ENCODE measurements at regions not wholly inside any gene's neighbourhood (a gene's known extent, or its start where the extent isn't known, plus 50 kb on each side); places are given as distances from the start of the nearest gene placed in this dataset.

DNA sequence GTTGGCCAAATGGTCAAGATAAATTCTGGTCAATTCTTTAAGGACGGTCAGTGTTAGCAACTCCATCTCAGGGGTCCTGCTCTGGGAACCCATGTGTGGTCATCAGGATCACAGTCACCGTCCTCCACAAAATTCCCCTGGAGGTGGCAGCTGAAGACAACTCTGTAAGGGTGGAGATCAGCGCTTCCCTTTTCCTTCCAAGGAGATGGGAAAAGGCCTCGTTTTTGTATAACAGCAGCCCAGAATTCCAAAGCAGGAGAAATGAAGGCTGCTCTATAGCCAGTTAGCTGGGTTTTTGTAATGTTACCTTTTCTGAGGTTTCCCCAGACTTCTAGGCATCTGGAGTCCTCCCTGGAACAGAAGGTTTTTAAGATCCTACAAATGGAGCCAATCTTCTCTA lies 334.8 kb downstream of the MYCN start:
- no peaks in the 10 kb centered on the region for H3K27me3 ChIP-seq (ENCODE audit: control insufficient read depth, insufficient read depth, low read length)
- H2AFZ ChIP-seq: no peak overlapping the region
- no peaks in the 10 kb centered on the region for H3K79me2 ChIP-seq
- H3K9ac ChIP-seq: no peak overlapping the region
- TF ChIP-seq, protein P1, sequence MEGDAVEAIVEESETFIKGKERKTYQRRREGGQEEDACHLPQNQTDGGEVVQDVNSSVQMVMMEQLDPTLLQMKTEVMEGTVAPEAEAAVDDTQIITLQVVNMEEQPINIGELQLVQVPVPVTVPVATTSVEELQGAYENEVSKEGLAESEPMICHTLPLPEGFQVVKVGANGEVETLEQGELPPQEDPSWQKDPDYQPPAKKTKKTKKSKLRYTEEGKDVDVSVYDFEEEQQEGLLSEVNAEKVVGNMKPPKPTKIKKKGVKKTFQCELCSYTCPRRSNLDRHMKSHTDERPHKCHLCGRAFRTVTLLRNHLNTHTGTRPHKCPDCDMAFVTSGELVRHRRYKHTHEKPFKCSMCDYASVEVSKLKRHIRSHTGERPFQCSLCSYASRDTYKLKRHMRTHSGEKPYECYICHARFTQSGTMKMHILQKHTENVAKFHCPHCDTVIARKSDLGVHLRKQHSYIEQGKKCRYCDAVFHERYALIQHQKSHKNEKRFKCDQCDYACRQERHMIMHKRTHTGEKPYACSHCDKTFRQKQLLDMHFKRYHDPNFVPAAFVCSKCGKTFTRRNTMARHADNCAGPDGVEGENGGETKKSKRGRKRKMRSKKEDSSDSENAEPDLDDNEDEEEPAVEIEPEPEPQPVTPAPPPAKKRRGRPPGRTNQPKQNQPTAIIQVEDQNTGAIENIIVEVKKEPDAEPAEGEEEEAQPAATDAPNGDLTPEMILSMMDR (IDR thresholded peaks at IDR 0.05): no peak
- H3K9me3 ChIP-seq (ENCODE audit: control insufficient read depth, low read length): no peaks in the 10 kb centered on the region
- H3K4me1 ChIP-seq: no peaks in the 10 kb centered on the region
- no peak overlapping the region for H3K4me2 ChIP-seq (ENCODE audit: low read length)
- no peak overlapping the region for H3K4me3 ChIP-seq (ENCODE audit: low read depth, low read length)
- no peaks in the 10 kb centered on the region for H3K36me3 ChIP-seq (ENCODE audit: control insufficient read depth, insufficient read depth, low read length)
- no peak overlapping the region for H3K27ac ChIP-seq

DNA sequence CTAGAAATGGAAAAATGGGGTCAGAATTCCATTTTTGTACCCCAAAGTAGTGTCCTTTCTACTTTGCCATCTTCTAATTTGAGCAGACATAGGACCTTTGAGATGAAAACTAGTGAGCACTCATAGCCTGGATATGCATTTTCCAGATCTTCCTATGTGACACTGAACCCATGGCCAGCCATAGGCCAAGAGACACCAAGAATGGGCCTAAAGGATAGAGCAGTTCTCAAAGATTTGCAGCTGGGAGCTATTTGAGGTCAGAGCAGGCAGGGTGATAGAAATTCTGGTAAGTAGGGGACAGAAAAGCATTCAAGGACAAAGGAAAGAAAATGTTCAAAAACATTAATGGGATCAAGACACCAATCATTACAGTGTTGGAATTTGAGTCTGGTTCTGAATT lies 332.8 kb downstream of the MYCN start:
- Histone ChIP-seq H3K27ac (no peak overlapping the region), H2AFZ (no peak overlapping the region)
- TF ChIP-seq, protein P1 (IDR thresholded peaks at IDR 0.05): no peak

DNA sequence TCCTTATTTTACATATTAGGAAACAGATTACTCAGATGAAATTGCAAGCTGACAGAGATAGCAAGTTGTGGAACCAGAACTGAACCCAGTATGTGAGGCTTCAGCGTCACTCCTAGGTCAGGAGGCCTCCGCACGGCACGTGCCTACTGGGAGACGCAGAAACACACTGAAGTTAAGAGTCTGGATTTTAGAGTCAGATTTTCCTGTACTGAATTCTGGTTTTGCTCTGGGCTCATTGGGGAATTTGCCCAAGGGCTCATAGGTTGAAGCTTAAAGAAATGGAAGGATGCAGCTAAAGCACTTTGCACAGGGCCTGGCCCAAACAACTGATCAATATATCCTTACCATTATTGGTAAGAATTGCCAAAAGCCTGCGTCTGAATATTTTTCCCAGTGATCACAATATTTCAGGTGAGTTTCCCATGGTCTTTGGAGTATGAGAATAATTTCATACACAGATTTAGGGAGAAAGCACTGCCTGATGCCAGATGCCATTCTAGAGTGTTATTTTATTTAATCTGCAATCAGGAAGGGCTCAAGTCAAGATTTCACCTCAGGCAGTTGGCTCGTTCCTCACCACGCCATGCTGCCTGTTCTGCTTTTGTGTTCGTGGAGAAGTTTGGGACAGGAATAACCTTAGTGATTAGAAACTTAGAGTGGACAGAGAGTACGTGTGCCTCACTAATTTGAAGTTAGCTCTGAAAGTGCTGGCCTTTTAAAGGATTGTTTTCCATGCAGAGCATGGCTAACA lies 331.9 kb downstream of the MYCN start:
- Histone ChIP-seq H2AFZ (no peak overlapping the region), H3K27me3 (ENCODE audit: control insufficient read depth, insufficient read depth, low read length) (no peaks in the 10 kb centered on the region), H3K27ac (no peak overlapping the region), H3K9ac (no peak overlapping the region), H3K9me3 (ENCODE audit: control insufficient read depth, low read length) (no peaks in the 10 kb centered on the region), H3K79me2 (no peaks in the 10 kb centered on the region), H3K36me3 (ENCODE audit: control insufficient read depth, insufficient read depth, low read length) (no peaks in the 10 kb centered on the region), H3K4me3 (ENCODE audit: low read depth, low read length) (no peak overlapping the region), H3K4me1 (no peaks in the 10 kb centered on the region), H3K4me2 (ENCODE audit: low read length) (no peak overlapping the region)
- TF ChIP-seq, protein P1 (IDR thresholded peaks at IDR 0.05): no peak

More for the DNA sequence above, 332.8 kb downstream of the MYCN start:
- Histone ChIP-seq H3K9me3 (ENCODE audit: control insufficient read depth, low read length) (no peaks in the 10 kb centered on the region), H3K36me3 (ENCODE audit: control insufficient read depth, insufficient read depth, low read length) (no peaks in the 10 kb centered on the region), H3K79me2 (no peaks in the 10 kb centered on the region), H3K4me2 (ENCODE audit: low read length) (no peak overlapping the region), H3K9ac (no peak overlapping the region), H3K4me3 (ENCODE audit: low read depth, low read length) (no peak overlapping the region), H3K27me3 (ENCODE audit: control insufficient read depth, insufficient read depth, low read length) (no peaks in the 10 kb centered on the region), H3K4me1 (no peaks in the 10 kb centered on the region)

DNA sequence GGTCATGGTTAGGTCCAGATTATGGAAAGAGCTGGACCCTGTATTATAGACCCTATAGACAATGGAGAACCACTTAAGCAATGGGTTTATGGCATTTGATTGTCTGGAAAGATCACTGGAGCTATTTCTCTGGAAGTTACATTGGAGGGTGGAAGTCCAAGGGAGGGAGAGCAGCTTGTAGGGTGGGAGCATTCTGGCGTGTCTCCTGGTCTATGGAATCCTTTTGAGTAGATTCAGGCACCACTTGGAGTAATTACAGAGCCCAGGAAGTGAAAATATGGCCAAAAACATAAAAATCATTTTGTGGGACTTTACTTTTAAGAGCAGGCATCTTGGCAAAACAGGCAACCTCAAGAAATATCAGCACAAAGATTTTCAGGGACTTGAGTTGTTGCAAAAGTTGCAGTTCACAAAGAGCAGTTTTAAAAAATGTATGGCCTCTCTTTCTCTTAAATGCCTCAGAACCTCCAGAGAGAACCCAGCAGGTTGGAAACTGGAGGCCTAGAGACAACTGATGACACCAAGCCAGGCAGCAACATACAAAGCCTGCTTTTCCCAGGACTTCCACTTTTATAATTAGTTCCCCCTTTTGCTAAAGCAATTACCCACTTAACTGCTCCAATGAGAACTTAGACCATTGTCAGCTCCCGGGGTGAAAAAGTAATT lies 331.0 kb downstream of the MYCN start:
- no peaks in the 10 kb centered on the region for H3K9me3 ChIP-seq (ENCODE audit: control insufficient read depth, low read length)
- H3K4me1 ChIP-seq: no peaks in the 10 kb centered on the region
- no peak overlapping the region for H3K9ac ChIP-seq
- H3K79me2 ChIP-seq: no peaks in the 10 kb centered on the region
- no peak overlapping the region for H3K4me3 ChIP-seq (ENCODE audit: low read depth, low read length)
- H3K27ac ChIP-seq: no peak overlapping the region
- H3K36me3 ChIP-seq (ENCODE audit: control insufficient read depth, insufficient read depth, low read length): no peaks in the 10 kb centered on the region
- H2AFZ ChIP-seq: no peak overlapping the region
- no peaks in the 10 kb centered on the region for H3K27me3 ChIP-seq (ENCODE audit: control insufficient read depth, insufficient read depth, low read length)
- TF ChIP-seq, protein P1 (IDR thresholded peaks at IDR 0.05): no peak
- no peak overlapping the region for H3K4me2 ChIP-seq (ENCODE audit: low read length)
